HG02678 (cell line): ENCODE measurements at regions not wholly inside any gene's neighbourhood (a gene's known extent, or its start where the extent isn't known, plus 50 kb on each side); places are given as distances from the start of the nearest gene placed in this dataset.
"Not testable (repeated sequence)": the region's sequence is repeated elsewhere in the genome, so short reads cannot be mapped to it uniquely, and the experiment has no call there.

Experiments used
- ATAC-seq: cut with Tn5 transposase; IDR thresholded peaks from one replicate; pipeline ENCODE4 v1.9.1; 2021; ENCODE audit warnings: mild to moderate bottlenecking, moderate library complexity; ENCODE audit not compliant: unreplicated experiment

GRCh38 chr18:54662986-54663385, 71.9 kb downstream of the DYNAP start:
- ATAC-seq = no peak

GRCh38 chr18:54669701-54670100, 78.7 kb downstream of the DYNAP start:
- not testable (repeated sequence) for ATAC-seq

GRCh38 chr18:54671291-54671881, 80.3 kb downstream of the DYNAP start:
- no peak for ATAC-seq

- no peak for ATAC-seq
Measured at GRCh38 chr18:54672109-54672508, 81.1 kb downstream of the DYNAP start.

- ATAC-seq = no peak
Measured at GRCh38 chr18:54672846-54673475, 81.9 kb downstream of the DYNAP start.

- ATAC-seq = no peak
Measured at GRCh38 chr18:54673936-54674335, 82.9 kb downstream of the DYNAP start.

GRCh38 chr18:54675076-54675475, 84.0 kb downstream of the DYNAP start:
- ATAC-seq = no peak

- ATAC-seq = peak; percentile 72
Measured at GRCh38 chr18:54679318-54680149, 88.5 kb downstream of the DYNAP start.

GRCh38 chr18:54684784-54685183, 93.7 kb downstream of the DYNAP start:
- ATAC-seq = no peak

- ATAC-seq = no peak
Measured at GRCh38 chr18:54689319-54689718, 98.3 kb downstream of the DYNAP start.

- no peak for ATAC-seq
Measured at GRCh38 chr18:54690198-54690597, 99.2 kb downstream of the DYNAP start.

GRCh38 chr18:54692463-54692862, 101.4 kb downstream of the DYNAP start:
- ATAC-seq = no peak

GRCh38 chr18:54696616-54697293, 105.7 kb downstream of the DYNAP start:
- no peak for ATAC-seq

GRCh38 chr18:54700580-54700979, 109.5 kb downstream of the DYNAP start:
- ATAC-seq = no peak

- ATAC-seq = no peak
Measured at GRCh38 chr18:54702686-54703085, 111.6 kb downstream of the DYNAP start.

GRCh38 chr18:54710074-54710899, 118.0 kb upstream of the RAB27B start:
- no peak for ATAC-seq

GRCh38 chr18:54710900-54711281, 117.4 kb upstream of the RAB27B start:
- ATAC-seq = no peak

GRCh38 chr18:54712306-54712705, 116.0 kb upstream of the RAB27B start:
- ATAC-seq = no peak

- no peak for ATAC-seq
Measured at GRCh38 chr18:54712758-54713157, 115.5 kb upstream of the RAB27B start.

GRCh38 chr18:54713386-54713785, 114.9 kb upstream of the RAB27B start:
- no peak for ATAC-seq

- ATAC-seq = no peak
Measured at GRCh38 chr18:54714851-54715250, 113.4 kb upstream of the RAB27B start.
